WTC11 (cell line): ENCODE measurements at regions not wholly inside any gene's neighbourhood (a gene's known extent, or its start where the extent isn't known, plus 50 kb on each side); places are given as distances from the start of the nearest gene placed in this dataset.

ENCODE experiments used
- ATF6 ChIP-seq: sonication (generic); formaldehyde crosslinking; IDR thresholded peaks from 2 replicates; pipeline ENCODE4 v1.8.1; 2023; ENCODE audit warnings: mild to moderate bottlenecking, missing genetic modification reagents
- CREB1 ChIP-seq: sonication (generic); formaldehyde crosslinking; IDR thresholded peaks from 2 replicates; pipeline ENCODE4 v1.8.0; 2023; ENCODE audit warnings: mild to moderate bottlenecking, missing genetic modification reagents
- CTCF ChIP-seq: fragments of 200-600 bp; IDR thresholded peaks from 2 replicates; pipeline ENCODE4 v1.8.0; 2022; ENCODE audit warnings: antibody characterized with exemption
- ELF4 ChIP-seq: sonication (generic); formaldehyde crosslinking; IDR thresholded peaks from 2 replicates; pipeline ENCODE4 v1.8.1; 2022; ENCODE audit warnings: low read depth, mild to moderate bottlenecking, moderate library complexity, missing genetic modification reagents
- ETV6 ChIP-seq: sonication (generic); formaldehyde crosslinking; IDR thresholded peaks from 2 replicates; pipeline ENCODE4 v1.8.1; 2022; ENCODE audit warnings: mild to moderate bottlenecking, missing genetic modification reagents
- FOXJ3 ChIP-seq: sonication (generic); formaldehyde crosslinking; IDR thresholded peaks from 2 replicates; pipeline ENCODE4 v1.9.0; 2021; ENCODE audit warnings: missing genetic modification reagents, mild to moderate bottlenecking, borderline replicate concordance
- FOXP4 ChIP-seq: sonication (generic); formaldehyde crosslinking; IDR thresholded peaks from 2 replicates; pipeline ENCODE4 v1.8.0; 2022; ENCODE audit warnings: mild to moderate bottlenecking, missing genetic modification reagents
- IRF1 ChIP-seq: sonication (generic); formaldehyde crosslinking; IDR thresholded peaks from 2 replicates; pipeline ENCODE4 v1.8.0; 2023; ENCODE audit warnings: missing genetic modification reagents
- NR3C1 ChIP-seq: sonication (generic); formaldehyde crosslinking; conservative IDR thresholded peaks from 2 replicates; pipeline ENCODE4 v1.8.1; 2023; ENCODE audit warnings: low read depth, mild to moderate bottlenecking, missing genetic modification reagents
- SOX15 ChIP-seq: fragments of 250-450 bp; sonication (Bioruptor Pico); IDR thresholded peaks from 2 replicates; pipeline ENCODE4 v1.9.0; 2021; ENCODE audit warnings: mild to moderate bottlenecking
- SP1 ChIP-seq: sonication (generic); formaldehyde crosslinking; conservative IDR thresholded peaks from 2 replicates; pipeline ENCODE4 v1.8.1; 2022; ENCODE audit warnings: missing genetic modification reagents
- TCF7 ChIP-seq: sonication (generic); formaldehyde crosslinking; IDR thresholded peaks from 2 replicates; pipeline ENCODE4 v1.8.0; 2022; ENCODE audit warnings: mild to moderate bottlenecking, low read depth, missing genetic modification reagents, moderate library complexity
- USF1 ChIP-seq: sonication (generic); formaldehyde crosslinking; IDR thresholded peaks from 2 replicates; pipeline ENCODE4 v1.8.0; 2022; ENCODE audit warnings: mild to moderate bottlenecking, missing genetic modification reagents

GRCh38 chr4:66568431-66568830, 898.1 kb upstream of the EPHA5 start:
- TF ChIP-seq CTCF (no peak), ETV6 (CRISPR knock-in tag) (no peak), CREB1 (CRISPR knock-in tag) (no peak), ELF4 (no peak), FOXJ3 (CRISPR knock-in tag) (no peak), FOXP4 (no peak), USF1 (CRISPR knock-in tag) (no peak), NR3C1 (no peak), ATF6 (CRISPR knock-in tag) (no peak), TCF7 (CRISPR knock-in tag) (no peak), SP1 (CRISPR knock-in tag) (no peak), SOX15 (CRISPR knock-in tag) (no peak), IRF1 (CRISPR knock-in tag) (no peak)
